ENCODE measurements at regions not wholly inside any gene's neighbourhood (a gene's known extent, or its start where the extent isn't known, plus 50 kb on each side); places are given as distances from the start of the nearest gene placed in this dataset.

- TF ChIP-seq, protein P1, sequence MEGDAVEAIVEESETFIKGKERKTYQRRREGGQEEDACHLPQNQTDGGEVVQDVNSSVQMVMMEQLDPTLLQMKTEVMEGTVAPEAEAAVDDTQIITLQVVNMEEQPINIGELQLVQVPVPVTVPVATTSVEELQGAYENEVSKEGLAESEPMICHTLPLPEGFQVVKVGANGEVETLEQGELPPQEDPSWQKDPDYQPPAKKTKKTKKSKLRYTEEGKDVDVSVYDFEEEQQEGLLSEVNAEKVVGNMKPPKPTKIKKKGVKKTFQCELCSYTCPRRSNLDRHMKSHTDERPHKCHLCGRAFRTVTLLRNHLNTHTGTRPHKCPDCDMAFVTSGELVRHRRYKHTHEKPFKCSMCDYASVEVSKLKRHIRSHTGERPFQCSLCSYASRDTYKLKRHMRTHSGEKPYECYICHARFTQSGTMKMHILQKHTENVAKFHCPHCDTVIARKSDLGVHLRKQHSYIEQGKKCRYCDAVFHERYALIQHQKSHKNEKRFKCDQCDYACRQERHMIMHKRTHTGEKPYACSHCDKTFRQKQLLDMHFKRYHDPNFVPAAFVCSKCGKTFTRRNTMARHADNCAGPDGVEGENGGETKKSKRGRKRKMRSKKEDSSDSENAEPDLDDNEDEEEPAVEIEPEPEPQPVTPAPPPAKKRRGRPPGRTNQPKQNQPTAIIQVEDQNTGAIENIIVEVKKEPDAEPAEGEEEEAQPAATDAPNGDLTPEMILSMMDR (IDR thresholded peaks at IDR 0.05), result no peak
- TF ChIP-seq NFIC (IDR thresholded peaks at IDR 0.05; ENCODE audit: borderline replicate concordance) (no peak), JUND (IDR thresholded peaks at IDR 0.05) (no peak)
These were observed 447.6 kb upstream of the CA10 start for GRCh38 chr17:52606098-52606497.
